ENCODE measurements at regions not wholly inside any gene's neighbourhood (a gene's known extent, or its start where the extent isn't known, plus 50 kb on each side); places are given as distances from the start of the nearest gene placed in this dataset.
"Not testable (repeated sequence)": the region's sequence is repeated elsewhere in the genome, so short reads cannot be mapped to it uniquely, and the experiment has no call there.

DNA sequence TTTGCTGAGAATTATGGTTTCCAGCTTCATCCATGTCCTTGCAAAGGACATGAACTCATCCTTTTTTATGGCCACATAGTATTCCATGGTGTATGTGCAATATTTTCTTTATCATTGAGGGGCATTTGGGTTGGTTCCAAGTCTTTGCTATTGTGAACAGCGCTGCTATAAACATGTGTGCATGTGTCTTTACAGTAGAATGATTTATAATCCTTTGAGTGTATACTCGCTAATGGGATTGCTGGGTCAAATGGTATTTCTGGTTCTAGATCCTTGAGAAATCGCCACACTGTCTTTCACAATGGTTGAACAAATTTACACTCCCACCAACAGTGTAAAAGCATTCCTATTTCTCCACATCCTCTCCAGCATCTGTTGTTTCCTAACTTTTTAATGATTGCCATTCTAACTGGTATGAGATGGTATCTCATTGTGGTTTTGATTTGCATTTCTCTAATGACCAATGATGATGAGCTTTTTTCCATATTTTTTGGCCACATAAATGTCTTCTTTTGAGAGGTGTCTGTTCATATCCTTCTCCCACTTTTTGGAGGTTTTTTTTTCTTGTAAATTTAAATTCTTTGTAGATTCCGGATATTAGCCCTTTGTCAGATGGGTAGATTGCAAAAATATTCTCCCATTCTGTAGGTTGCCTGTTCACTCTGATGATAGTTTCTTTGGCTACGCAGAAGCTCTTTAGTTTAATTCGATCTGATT is 180.1 kb downstream of the PLPPR4 start:
- not testable (repeated sequence) for DNase-seq (ENCODE audit: low spot score)

GRCh38 chr1:99445071-99445470 is 180.8 kb downstream of the PLPPR4 start:
- no peak for DNase-seq (ENCODE audit: low spot score)

DNA sequence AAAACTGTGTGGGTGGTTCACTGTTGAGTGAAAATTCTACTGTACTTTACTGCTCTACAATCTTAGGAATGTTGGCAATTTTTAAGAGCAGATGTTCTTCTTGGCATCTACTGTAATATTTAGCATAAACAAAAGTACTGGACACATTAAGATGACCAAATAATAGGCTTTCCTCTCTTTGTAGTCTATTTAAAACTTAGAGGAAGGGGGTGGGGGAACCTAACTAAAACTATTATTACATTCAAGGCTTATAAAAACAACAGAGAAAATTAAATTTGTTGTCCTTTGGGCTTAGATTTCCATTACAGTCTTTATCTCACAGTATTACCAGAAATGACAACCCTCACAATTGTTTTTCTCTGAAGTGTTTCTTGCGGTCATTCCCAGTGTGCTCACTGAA is 181.2 kb downstream of the PLPPR4 start:
- no peak for DNase-seq (ENCODE audit: low spot score)

GRCh38 chr1:99447721-99448120 is 183.4 kb downstream of the PLPPR4 start:
- DNase-seq (ENCODE audit: low spot score): no peak

GRCh38 chr1:99455760-99456159 is 190.2 kb upstream of the PALMD start:
- no peak for DNase-seq (ENCODE audit: low spot score)

GRCh38 chr1:99456536-99456935 is 189.4 kb upstream of the PALMD start:
- no peak for DNase-seq (ENCODE audit: low spot score)

GRCh38 chr1:99457381-99458165 is 188.3 kb upstream of the PALMD start:
- DNase-seq (ENCODE audit: low spot score): no peak

DNA sequence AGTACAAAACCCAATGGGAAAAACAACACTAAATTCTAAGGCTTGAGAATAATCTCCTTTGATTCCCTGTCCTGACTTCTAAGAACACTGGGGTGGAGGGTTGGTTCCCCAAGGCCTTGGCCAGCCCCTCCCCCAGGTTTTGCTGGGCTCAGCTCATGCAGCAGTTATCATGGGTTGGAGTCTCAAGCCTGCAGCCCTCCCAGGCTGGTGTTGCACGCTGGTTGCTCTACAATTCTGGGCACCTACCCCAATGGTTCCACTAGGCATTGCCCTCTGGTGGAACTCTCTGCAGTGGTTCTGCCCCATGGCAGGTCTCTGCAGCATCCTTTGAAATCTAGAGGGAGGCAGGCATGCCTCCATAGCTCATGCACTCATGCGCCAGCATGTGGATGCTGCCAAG is 184.4 kb upstream of the PALMD start:
- no peak for DNase-seq (ENCODE audit: low spot score)

DNA sequence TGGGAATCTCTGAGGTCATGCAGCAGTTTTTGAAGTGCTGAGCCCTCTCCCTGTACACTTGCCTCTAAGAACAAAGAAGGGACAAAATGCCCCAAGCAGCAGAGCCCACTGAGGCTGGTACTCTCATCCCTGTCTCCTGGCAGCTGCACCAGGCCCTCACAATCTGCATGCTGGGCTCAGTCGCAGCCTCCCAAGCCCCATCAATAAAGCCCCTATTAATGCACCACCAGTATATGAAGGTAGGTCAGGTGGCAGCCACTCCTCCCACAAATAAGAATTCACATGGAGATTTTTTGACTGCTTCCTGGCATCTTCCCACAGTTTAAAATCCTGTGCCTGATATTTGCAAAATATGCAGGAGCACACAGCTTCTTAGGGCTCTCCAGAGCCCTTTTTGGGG is 181.2 kb upstream of the PALMD start:
- DNase-seq (ENCODE audit: low spot score): no peak

DNA sequence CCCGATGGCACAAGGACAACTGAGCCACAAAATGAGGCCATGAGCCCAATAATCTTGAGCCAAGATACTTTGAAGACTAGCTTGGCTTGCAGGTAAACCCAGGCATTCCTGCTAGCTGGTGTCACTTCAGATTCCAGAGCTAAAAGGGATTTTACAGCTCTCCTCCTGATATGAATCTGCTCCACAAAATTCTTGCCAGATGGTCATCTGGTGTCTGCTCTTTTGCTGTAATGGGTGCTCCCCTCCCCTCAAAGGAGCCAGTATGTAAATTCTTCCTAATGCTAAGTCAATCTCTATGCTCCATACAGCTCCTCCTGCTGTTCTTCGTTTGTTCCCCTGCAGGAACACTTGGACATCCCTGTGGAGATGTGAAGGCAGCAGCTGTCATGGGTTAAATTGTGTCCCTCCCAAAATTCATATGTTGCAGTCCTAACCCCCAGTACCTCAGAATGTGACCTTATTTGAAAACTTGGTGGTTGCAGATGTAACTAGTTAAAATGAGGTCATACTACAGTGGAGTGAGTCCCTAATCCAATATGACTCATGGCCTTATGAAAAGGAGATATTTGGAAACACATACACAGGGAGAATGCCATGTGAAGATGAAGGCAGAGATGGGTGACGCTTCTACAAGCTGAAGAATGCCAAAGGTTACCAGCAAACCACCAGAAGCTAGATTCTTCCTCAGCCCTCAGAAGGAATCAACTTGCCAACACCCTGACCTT is 180.6 kb upstream of the PALMD start:
- DNase-seq (ENCODE audit: low spot score): no peak

DNA sequence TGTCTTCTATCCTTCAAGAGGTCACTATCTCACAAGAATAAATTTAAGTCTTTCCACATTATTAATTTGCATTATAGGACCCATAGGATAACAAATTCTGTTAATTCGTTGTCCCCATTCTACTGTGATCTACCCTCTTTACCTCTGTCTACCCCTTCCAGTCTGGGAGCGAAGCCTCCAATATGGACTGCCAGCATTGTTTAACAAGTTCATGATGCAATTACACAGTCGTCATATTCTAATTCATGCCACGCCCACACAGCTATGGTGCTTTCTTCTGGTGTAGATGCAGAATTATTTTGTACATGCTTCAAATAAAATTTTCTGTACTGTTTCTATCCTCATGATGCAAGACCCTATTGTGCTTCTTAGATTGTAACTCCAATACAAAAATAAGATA is 178.3 kb upstream of the PALMD start:
- no peak for DNase-seq (ENCODE audit: low spot score)

GRCh38 chr1:99469550-99469971 is 176.4 kb upstream of the PALMD start:
- DNase-seq (ENCODE audit: low spot score): no peak

- DNase-seq (ENCODE audit: low spot score): no peak
These were observed 173.0 kb upstream of the PALMD start for GRCh38 chr1:99472893-99473292.

DNA sequence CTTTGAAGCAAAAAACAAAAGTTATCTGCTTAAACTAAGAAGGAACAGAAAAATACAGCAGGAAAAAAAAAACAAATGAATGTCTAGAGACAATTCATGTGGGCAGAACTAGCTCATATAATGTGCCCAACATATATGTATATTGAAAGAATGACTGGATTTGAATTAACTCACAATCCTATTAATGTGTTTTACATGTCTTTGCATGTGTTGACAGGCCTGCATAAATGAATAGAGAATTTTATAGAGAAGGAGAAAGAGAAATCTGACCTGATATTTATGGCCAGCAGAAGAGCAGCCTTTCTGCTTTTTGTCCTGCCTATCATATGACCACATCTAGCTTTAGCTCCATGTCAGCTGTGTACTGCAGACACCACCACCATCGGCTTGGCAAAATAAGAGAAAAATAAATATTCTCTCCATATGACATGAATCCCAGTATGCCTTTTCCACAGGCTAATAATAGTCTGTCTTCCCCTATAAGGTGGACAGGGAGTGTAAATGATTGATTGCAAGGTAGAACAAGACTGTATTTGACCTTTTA is 171.5 kb upstream of the PALMD start:
- no peak for DNase-seq (ENCODE audit: low spot score)

GRCh38 chr1:99476058-99476457 is 169.9 kb upstream of the PALMD start:
- DNase-seq (ENCODE audit: low spot score): no peak

DNA sequence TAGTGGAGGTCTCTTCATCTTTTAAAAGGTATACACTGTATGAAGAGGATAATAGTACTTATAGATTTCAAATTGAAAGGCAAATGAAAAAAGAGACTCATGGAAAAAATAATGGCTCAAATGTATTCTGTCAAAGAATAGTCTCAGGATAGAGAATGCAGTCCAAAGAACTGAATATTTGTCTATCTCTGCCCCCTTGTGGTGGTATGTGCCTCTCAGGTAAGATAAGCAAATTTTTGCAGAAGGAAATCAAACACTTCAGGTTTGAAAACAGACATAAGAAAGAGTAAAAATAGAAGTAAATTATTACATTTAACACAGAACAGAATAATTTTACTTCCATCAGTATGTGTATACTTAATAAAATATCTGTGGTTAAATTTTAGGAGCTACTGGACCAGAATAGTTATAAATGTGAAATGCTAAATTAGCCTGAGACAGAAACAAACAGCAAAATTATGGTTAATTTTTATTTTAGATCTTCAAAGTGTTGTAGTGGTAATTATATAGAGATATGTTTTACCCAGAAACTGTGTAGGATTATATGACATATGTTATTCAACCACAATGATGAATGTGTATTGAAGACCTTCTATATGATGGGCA is 164.4 kb upstream of the PALMD start:
- DNase-seq (ENCODE audit: low spot score): peak; percentile 65

- DNase-seq (ENCODE audit: low spot score): no peak
These were observed 163.6 kb upstream of the PALMD start for GRCh38 chr1:99482286-99482685.

GRCh38 chr1:99482750-99483149 is 163.2 kb upstream of the PALMD start:
- DNase-seq (ENCODE audit: low spot score): no peak

GRCh38 chr1:99490031-99490430 is 155.9 kb upstream of the PALMD start:
- DNase-seq (ENCODE audit: low spot score): no peak

- DNase-seq (ENCODE audit: low spot score): no peak
These were observed 149.8 kb upstream of the PALMD start for GRCh38 chr1:99496067-99496466.

GRCh38 chr1:99497690-99498089 is 148.2 kb upstream of the PALMD start:
- no peak for DNase-seq (ENCODE audit: low spot score)

- no peak for DNase-seq (ENCODE audit: low spot score)
These were observed 145.4 kb upstream of the PALMD start for GRCh38 chr1:99500541-99500940.

All from globus pallidus (tissue), 1 donor.